MM.1S (cell line): ENCODE measurements at regions not wholly inside any gene's neighbourhood (a gene's known extent, or its start where the extent isn't known, plus 50 kb on each side); places are given as distances from the start of the nearest gene placed in this dataset.

ENCODE experiments used
- DNase-seq: peaks from one replicate; pipeline ENCODE4 v3.0.0-alpha.2; 2015
- H2AFZ ChIP-seq: fragments of 300-600 bp; sonication (generic); 2 replicates; pipeline ENCODE4 v1.6.0; 2016; ENCODE audit warnings: antibody characterized with exemption, low read length
- H3F3A ChIP-seq: fragments of 300-600 bp; sonication (generic); 2 replicates; pipeline ENCODE4 v1.6.1; 2016; ENCODE audit warnings: mild to moderate bottlenecking, antibody characterized with exemption, low read length, moderate library complexity, mixed read lengths; ENCODE audit not compliant: insufficient read depth
- H3K27ac ChIP-seq: fragments of 300-600 bp; sonication (generic); 2 replicates; pipeline ENCODE4 v1.5.1; 2016; ENCODE audit warnings: mild to moderate bottlenecking, low read length
- H3K27me3 ChIP-seq: fragments of 300-600 bp; sonication (generic); replicated peaks from 2 replicates; pipeline ENCODE4 v1.6.0; 2016; ENCODE audit warnings: low read length; ENCODE audit not compliant: insufficient read depth
- H3K36me3 ChIP-seq: fragments of 300-600 bp; sonication (generic); replicated peaks from 2 replicates; pipeline ENCODE4 v1.6.1; 2016; ENCODE audit warnings: mild to moderate bottlenecking, low read length, mixed read lengths; ENCODE audit not compliant: insufficient read depth
- H3K4me1 ChIP-seq: fragments of 300-600 bp; sonication (generic); 2 replicates; pipeline ENCODE4 v1.6.1; 2016; ENCODE audit warnings: low read length, mixed read lengths
- H3K4me2 ChIP-seq: fragments of 300-600 bp; sonication (generic); 2 replicates; pipeline ENCODE4 v1.6.0; 2016; ENCODE audit warnings: low read depth, low read length
- H3K4me3 ChIP-seq: fragments of 300-600 bp; sonication (generic); 2 replicates; pipeline ENCODE4 v1.5.1; 2016; ENCODE audit warnings: low read length, mixed read lengths
- H3K79me2 ChIP-seq: fragments of 300-600 bp; sonication (generic); 2 replicates; pipeline ENCODE4 v1.6.1; 2016; ENCODE audit warnings: mixed run types, low read length, mixed read lengths
- H3K9ac ChIP-seq: fragments of 300-600 bp; sonication (generic); 2 replicates; pipeline ENCODE4 v1.6.1; 2016; ENCODE audit warnings: low read length, mixed read lengths
- H3K9me2 ChIP-seq: fragments of 300-600 bp; sonication (generic); replicated peaks from 2 replicates; pipeline ENCODE4 v1.6.1; 2016; ENCODE audit warnings: mild to moderate bottlenecking, low read length, mixed read lengths; ENCODE audit not compliant: insufficient read depth
- H3K9me3 ChIP-seq: fragments of 300-600 bp; sonication (generic); replicated peaks from 2 replicates; pipeline ENCODE4 v1.6.1; 2016; ENCODE audit warnings: mild to moderate bottlenecking, low read length, mixed read lengths; ENCODE audit not compliant: insufficient read depth
- H4K20me1 ChIP-seq: fragments of 300-600 bp; sonication (generic); 2 replicates; pipeline ENCODE4 v1.6.1; 2016; ENCODE audit warnings: mild to moderate bottlenecking, low read length, moderate library complexity, mixed read lengths; ENCODE audit not compliant: insufficient read depth
- CTCF ChIP-seq: fragments of 300-600 bp; sonication (generic); IDR thresholded peaks from 2 replicates; pipeline ENCODE4 v1.5.1; 2016; ENCODE audit warnings: antibody characterized with exemption, low read length, mixed read lengths
- EZH2 ChIP-seq: fragments of 300-600 bp; sonication (generic); optimal IDR thresholded peaks from 2 replicates; pipeline ENCODE3; 2017; ENCODE audit warnings: low read depth, mild to moderate bottlenecking, antibody characterized with exemption, low read length, mixed read lengths
- EZH2phosphoT487 ChIP-seq: fragments of 300-600 bp; sonication (generic); IDR thresholded peaks from 2 replicates; pipeline ENCODE4 v1.6.1; 2018; ENCODE audit warnings: antibody characterized with exemption, low read length

GRCh38 chr12:128137140-128137539 lies 129.8 kb upstream of the TMEM132C start:
- Histone ChIP-seq H3K4me3 (no peak overlapping the region), H3K27me3 (no peaks in the 10 kb centered on the region), H3K36me3 (no peaks in the 10 kb centered on the region), H3K9me2 (no peaks in the 10 kb centered on the region), H3K27ac (no peak overlapping the region), H3K4me2 (no peak overlapping the region), H3K79me2 (no peaks in the 10 kb centered on the region), H3K4me1 (no peaks in the 10 kb centered on the region), H4K20me1 (no peaks in the 10 kb centered on the region), H2AFZ (no peak overlapping the region), H3F3A (no peaks in the 10 kb centered on the region), H3K9ac (no peak overlapping the region), H3K9me3 (no peaks in the 10 kb centered on the region)
- peak; percentile 10 for DNase-seq
- no peak for TF ChIP-seq EZH2phosphoT487
- no peak for TF ChIP-seq EZH2
- TF ChIP-seq CTCF = no peak

- H3K27me3 ChIP-seq = no peaks in the 10 kb centered on the region
- no peaks in the 10 kb centered on the region for H3K79me2 ChIP-seq
- H3K9ac ChIP-seq = no peak overlapping the region
- no peak overlapping the region for H3K27ac ChIP-seq
- H3K36me3 ChIP-seq = no peaks in the 10 kb centered on the region
- H3K4me2 ChIP-seq = no peak overlapping the region
- no peaks in the 10 kb centered on the region for H3F3A ChIP-seq
- H3K4me3 ChIP-seq = no peak overlapping the region
- no peaks in the 10 kb centered on the region for H3K9me3 ChIP-seq
- no peak for DNase-seq
- H3K4me1 ChIP-seq = no peaks in the 10 kb centered on the region
- TF ChIP-seq EZH2phosphoT487 = no peak
- no peak for TF ChIP-seq CTCF
- TF ChIP-seq EZH2 = no peak
- H4K20me1 ChIP-seq = no peaks in the 10 kb centered on the region
- no peak overlapping the region for H2AFZ ChIP-seq
- no peaks in the 10 kb centered on the region for H3K9me2 ChIP-seq
Observed at GRCh38 chr12:128138125-128138524, 128.8 kb upstream of the TMEM132C start.

- Histone ChIP-seq H3K79me2 (no peaks in the 10 kb centered on the region), H3F3A (no peaks in the 10 kb centered on the region), H3K9ac (no peak overlapping the region), H4K20me1 (no peaks in the 10 kb centered on the region), H3K4me2 (no peak overlapping the region), H3K27ac (no peak overlapping the region), H3K36me3 (no peaks in the 10 kb centered on the region), H3K27me3 (no peaks in the 10 kb centered on the region), H3K4me1 (no peaks in the 10 kb centered on the region), H2AFZ (no peak overlapping the region), H3K9me3 (no peaks in the 10 kb centered on the region), H3K9me2 (no peaks in the 10 kb centered on the region), H3K4me3 (no peak overlapping the region)
- DNase-seq = no peak
- TF ChIP-seq CTCF (no peak), EZH2 (no peak), EZH2phosphoT487 (no peak)
Observed at GRCh38 chr12:128140551-128140950, 126.4 kb upstream of the TMEM132C start.

- H3F3A ChIP-seq = no peaks in the 10 kb centered on the region
- H3K4me1 ChIP-seq = no peaks in the 10 kb centered on the region
- no peak for TF ChIP-seq EZH2phosphoT487
- no peak for TF ChIP-seq CTCF
- no peak for TF ChIP-seq EZH2
- H3K9me2 ChIP-seq = no peaks in the 10 kb centered on the region
- no peak overlapping the region for H3K9ac ChIP-seq
- no peak overlapping the region for H2AFZ ChIP-seq
- DNase-seq = no peak
- no peaks in the 10 kb centered on the region for H3K79me2 ChIP-seq
- H3K4me3 ChIP-seq = no peak overlapping the region
- no peaks in the 10 kb centered on the region for H3K9me3 ChIP-seq
- no peaks in the 10 kb centered on the region for H3K27me3 ChIP-seq
- no peaks in the 10 kb centered on the region for H4K20me1 ChIP-seq
- no peak overlapping the region for H3K27ac ChIP-seq
- H3K36me3 ChIP-seq = no peaks in the 10 kb centered on the region
- H3K4me2 ChIP-seq = no peak overlapping the region
Observed at GRCh38 chr12:128150961-128151360, 116.0 kb upstream of the TMEM132C start.
